Panc1 (cell line): ENCODE measurements at regions not wholly inside any gene's neighbourhood (a gene's known extent, or its start where the extent isn't known, plus 50 kb on each side); places are given as distances from the start of the nearest gene placed in this dataset.

Experiments
- POLR2AphosphoS5 ChIP-seq: IDR thresholded peaks from 2 replicates; pipeline ENCODE4 v1.6.1; 2012; ENCODE audit warnings: mild to moderate bottlenecking, low read depth, low read length, moderate library complexity
- REST ChIP-seq, 2 experiments: IDR thresholded peaks; 2 replicates each; pipeline ENCODE4 v1.6.1; 2011 to 2012; ENCODE audit warnings: low read depth in 2 of 2, control low read depth in 1 of 2, low read length in 1 of 2, mild to moderate bottlenecking in 1 of 2, moderate library complexity in 1 of 2; ENCODE audit not compliant: insufficient read depth in 1 of 2
- SIN3A ChIP-seq: IDR thresholded peaks from 2 replicates; pipeline ENCODE4 v1.6.1; 2012; ENCODE audit warnings: low read depth, mild to moderate bottlenecking, low read length, moderate library complexity, borderline replicate concordance; ENCODE audit not compliant: insufficient read depth
- TCF7L2 ChIP-seq: IDR thresholded peaks from 2 replicates; pipeline ENCODE4 v1.6.1; 2011; ENCODE audit warnings: mild to moderate bottlenecking, low read depth, low read length, inconsistent platforms
- TF ChIP-seq, protein P1 (sequence below): fragments of 450-650 bp; IDR thresholded peaks from 2 replicates; pipeline ENCODE4 v1.5.1; 2017; ENCODE audit warnings: mild to moderate bottlenecking

- TF ChIP-seq POLR2AphosphoS5 (no peak), TCF7L2 (no peak), REST (IDR thresholded peaks at IDR 0.05; ENCODE audit: insufficient read depth in 1 of 2, low read depth in 2 of 2, low read length in 1 of 2) (no peak), SIN3A (no peak)
- TF ChIP-seq, protein P1, sequence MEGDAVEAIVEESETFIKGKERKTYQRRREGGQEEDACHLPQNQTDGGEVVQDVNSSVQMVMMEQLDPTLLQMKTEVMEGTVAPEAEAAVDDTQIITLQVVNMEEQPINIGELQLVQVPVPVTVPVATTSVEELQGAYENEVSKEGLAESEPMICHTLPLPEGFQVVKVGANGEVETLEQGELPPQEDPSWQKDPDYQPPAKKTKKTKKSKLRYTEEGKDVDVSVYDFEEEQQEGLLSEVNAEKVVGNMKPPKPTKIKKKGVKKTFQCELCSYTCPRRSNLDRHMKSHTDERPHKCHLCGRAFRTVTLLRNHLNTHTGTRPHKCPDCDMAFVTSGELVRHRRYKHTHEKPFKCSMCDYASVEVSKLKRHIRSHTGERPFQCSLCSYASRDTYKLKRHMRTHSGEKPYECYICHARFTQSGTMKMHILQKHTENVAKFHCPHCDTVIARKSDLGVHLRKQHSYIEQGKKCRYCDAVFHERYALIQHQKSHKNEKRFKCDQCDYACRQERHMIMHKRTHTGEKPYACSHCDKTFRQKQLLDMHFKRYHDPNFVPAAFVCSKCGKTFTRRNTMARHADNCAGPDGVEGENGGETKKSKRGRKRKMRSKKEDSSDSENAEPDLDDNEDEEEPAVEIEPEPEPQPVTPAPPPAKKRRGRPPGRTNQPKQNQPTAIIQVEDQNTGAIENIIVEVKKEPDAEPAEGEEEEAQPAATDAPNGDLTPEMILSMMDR = no peak
Observed at GRCh38 chr15:26011916-26012315, 148.8 kb upstream of the ATP10A start.
